NCI-H2107 treated with DMSO at 0.1 percent for 48 hours (cell line): ENCODE measurements at regions not wholly inside any gene's neighbourhood (a gene's known extent, or its start where the extent isn't known, plus 50 kb on each side); places are given as distances from the start of the nearest gene placed in this dataset.

Experiments used
- DNase-seq: peaks from one replicate; lab custom pipeline; 2025; ENCODE audit not compliant: unreplicated experiment; lab: John Stamatoyannopoulos, UW

- no peak for DNase-seq
These were observed 72.7 kb upstream of the GLS start for GRCh38 chr2:190807886-190808285.

GRCh38 chr2:190809139-190809764, 71.4 kb upstream of the GLS start:
- no peak for DNase-seq

GRCh38 chr2:190809876-190810525, 70.6 kb upstream of the GLS start:
- no peak for DNase-seq

GRCh38 chr2:190810981-190811587, 69.5 kb upstream of the GLS start:
- DNase-seq: no peak

- DNase-seq: no peak
These were observed 68.8 kb upstream of the GLS start for GRCh38 chr2:190811811-190812210.

DNA sequence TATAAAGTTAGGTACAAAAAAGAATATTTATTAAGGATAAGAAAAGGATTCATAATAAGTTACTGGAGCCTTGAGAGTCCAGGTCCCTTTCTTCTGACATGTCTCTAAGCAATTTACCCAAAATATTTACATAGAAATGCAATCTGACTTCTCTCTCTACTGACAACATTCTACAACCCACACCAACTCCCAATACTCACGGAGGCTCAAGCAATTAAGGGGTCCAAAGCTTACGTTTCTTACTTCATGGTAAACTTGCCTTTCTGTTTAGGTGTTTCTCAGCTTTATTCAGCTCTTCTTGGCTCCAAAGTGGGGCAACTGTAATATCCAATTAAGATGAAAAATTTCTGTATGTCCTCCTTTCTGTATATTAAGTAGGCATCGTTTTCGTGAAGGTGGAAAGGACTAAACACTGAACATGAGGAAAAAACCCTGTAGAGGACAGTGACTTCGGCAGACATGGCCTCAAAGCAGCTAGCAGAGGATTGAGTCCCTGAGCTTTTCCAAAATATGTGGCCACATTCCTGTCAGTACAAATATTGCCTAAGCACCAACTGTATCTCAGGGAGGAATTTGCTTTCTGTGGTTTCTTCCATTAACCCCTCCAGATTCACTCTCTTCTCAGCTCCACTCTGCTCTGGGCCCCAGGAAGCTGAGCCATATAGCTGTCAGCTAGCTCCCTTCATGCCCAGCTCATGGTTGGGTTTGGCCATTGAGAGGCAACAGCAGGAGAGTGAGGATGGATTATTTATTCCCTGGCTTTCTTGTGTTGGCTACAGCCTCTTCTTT, 67.9 kb upstream of the GLS start:
- no peak for DNase-seq

- no peak for DNase-seq
These were observed 65.4 kb upstream of the GLS start for GRCh38 chr2:190815226-190815625.

- no peak for DNase-seq
These were observed 63.5 kb upstream of the GLS start for GRCh38 chr2:190817082-190817481.

DNA sequence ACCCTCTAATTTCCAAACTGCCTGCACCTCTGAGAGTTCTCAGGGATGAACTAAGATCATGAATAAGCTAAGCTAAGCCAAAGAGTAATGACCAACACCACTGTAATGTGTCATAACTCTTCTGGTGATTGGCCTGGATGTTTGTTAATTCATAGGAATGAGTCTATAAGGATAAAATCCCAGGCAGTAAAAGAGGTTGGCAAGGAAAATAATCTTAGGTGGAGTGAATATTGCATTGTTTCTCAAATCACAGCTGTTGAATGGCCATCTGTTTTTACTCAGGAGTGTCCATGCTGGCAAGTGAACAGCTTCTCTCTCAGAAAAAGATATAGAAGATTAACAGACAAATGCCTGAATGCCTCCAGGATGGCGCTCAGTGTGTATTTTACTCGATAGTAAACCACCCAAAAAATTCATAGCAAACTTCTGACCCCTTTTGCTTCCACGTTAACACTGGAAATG, 60.8 kb upstream of the GLS start:
- no peak for DNase-seq

DNA sequence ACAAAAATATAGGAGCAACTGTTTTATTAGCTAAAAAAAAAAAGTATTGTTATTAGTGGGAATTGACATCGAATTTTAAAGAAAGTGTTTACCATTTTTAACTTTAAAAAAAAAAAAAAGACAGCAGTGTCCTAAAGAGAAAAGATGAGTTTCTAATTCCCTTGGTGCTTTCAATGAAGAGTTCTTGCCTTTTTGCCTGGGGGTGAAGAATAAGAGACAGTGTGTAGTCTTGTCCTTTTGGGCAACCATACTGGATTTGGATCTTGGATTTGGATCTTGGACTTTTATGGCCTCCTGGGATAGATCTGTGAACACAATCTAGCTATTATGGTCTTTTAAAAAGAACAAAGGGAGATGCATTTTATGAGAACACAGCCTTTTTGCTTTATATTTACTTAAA, 60.2 kb upstream of the GLS start:
- DNase-seq: no peak

- DNase-seq: no peak
These were observed 58.6 kb upstream of the GLS start for GRCh38 chr2:190822043-190822442.

GRCh38 chr2:190827720-190828119, 52.9 kb upstream of the GLS start:
- no peak for DNase-seq

GRCh38 chr2:190829642-190830041, 51.0 kb upstream of the GLS start:
- DNase-seq: no peak
